Panc1 (cell line): ENCODE measurements at regions not wholly inside any gene's neighbourhood (a gene's known extent, or its start where the extent isn't known, plus 50 kb on each side); places are given as distances from the start of the nearest gene placed in this dataset.

Experiments used
- ATAC-seq: fragments of 200-7000 bp; cut with Tn5 transposase; 2 replicates; pipeline ENCODE4 v1.9.1; 2020; ENCODE audit warnings: mild to moderate bottlenecking, moderate library complexity
- BruUV-seq: library from RNA; stranded (reverse); fragments of 400-500 nt; replicated peaks from 2 replicates; lab custom pipeline; 2021; lab: Mats Ljungman, UMichigan
- CTCF ChIA-PET: fragments of 300-600 bp; sonication (Branson Sonifier 250); formaldehyde crosslinking; loops from one replicate; lab custom pipeline; 2022; ENCODE audit warnings: antibody characterized with exemption; lab: Charles Lee
- POLR2A ChIA-PET: fragments of 300-600 bp; sonication (Branson Sonifier 250); formaldehyde crosslinking; loops from one replicate; lab custom pipeline; 2022; ENCODE audit warnings: antibody characterized with exemption; lab: Charles Lee
- DNase-seq: peaks from one replicate; pipeline ENCODE4 v3.0.0-alpha.2; 2010; ENCODE audit warnings: low read depth, low spot score
- H3K27ac ChIP-seq: 2 replicates; pipeline ENCODE4 v1.5.1; 2011; ENCODE audit warnings: mild to moderate bottlenecking, low read length, inconsistent platforms
- H3K27me3 ChIP-seq: fragments of 200-500 bp; sonication (Bioruptor generic); 2 replicates; pipeline ENCODE4 v1.6.0; 2014; ENCODE audit warnings: low read length, inconsistent platforms; ENCODE audit not compliant: control insufficient read depth, insufficient read depth
- H3K36me3 ChIP-seq: fragments of 200-500 bp; sonication (Bioruptor generic); 2 replicates; pipeline ENCODE4 v1.5.1; 2014; ENCODE audit warnings: inconsistent platforms, mild to moderate bottlenecking, low read length, moderate library complexity; ENCODE audit not compliant: control insufficient read depth, insufficient read depth
- H3K4me1 ChIP-seq: 2 replicates; pipeline ENCODE4 v1.5.1; 2011; ENCODE audit warnings: inconsistent platforms, mild to moderate bottlenecking, low read length, moderate library complexity; ENCODE audit not compliant: control insufficient read depth, insufficient read depth
- H3K4me3 ChIP-seq, 2 experiments: 2 replicates each; pipeline ENCODE4 v1.5.1; 2011 to 2012; ENCODE audit warnings: low read depth in 2 of 2, low read length in 2 of 2, mild to moderate bottlenecking in 2 of 2, inconsistent platforms in 1 of 2, moderate library complexity in 1 of 2
- H3K9me3 ChIP-seq: fragments of 200-500 bp; sonication (Bioruptor generic); 2 replicates; pipeline ENCODE4 v1.5.1; 2014; ENCODE audit warnings: low read depth, mild to moderate bottlenecking, inconsistent platforms, low read length, moderate library complexity; ENCODE audit not compliant: control insufficient read depth, insufficient read depth
- POLR2AphosphoS5 ChIP-seq: IDR thresholded peaks from 2 replicates; pipeline ENCODE4 v1.6.1; 2012; ENCODE audit warnings: mild to moderate bottlenecking, low read depth, low read length, moderate library complexity
- SIN3A ChIP-seq: IDR thresholded peaks from 2 replicates; pipeline ENCODE4 v1.6.1; 2012; ENCODE audit warnings: low read depth, mild to moderate bottlenecking, low read length, moderate library complexity, borderline replicate concordance; ENCODE audit not compliant: insufficient read depth
- TCF7L2 ChIP-seq: IDR thresholded peaks from 2 replicates; pipeline ENCODE4 v1.6.1; 2011; ENCODE audit warnings: mild to moderate bottlenecking, low read depth, low read length, inconsistent platforms
- in situ Hi-C: cut with HindIII; loops from 2 replicates; pipeline ENCODE4 v1.10.0; 2016; ENCODE audit warnings: low sequenced_read_pairs, low pct_unique_long_range_greater_than_20kb
- intact Hi-C: fragments of 100-400 bp; cut with micrococcal nuclease; formaldehyde crosslinking; loops from one replicate; pipeline ENCODE4 v1.10.0; 2022; ENCODE audit not compliant: unreplicated experiment
- TF ChIP-seq, protein P1 (sequence below): fragments of 450-650 bp; IDR thresholded peaks from 2 replicates; pipeline ENCODE4 v1.5.1; 2017; ENCODE audit warnings: mild to moderate bottlenecking
- TF ChIP-seq, protein P2 (sequence below), 2 experiments: IDR thresholded peaks; 2 replicates each; pipeline ENCODE4 v1.6.1; 2011 to 2012; ENCODE audit warnings: low read depth in 2 of 2, control low read depth in 1 of 2, low read length in 1 of 2, mild to moderate bottlenecking in 1 of 2, moderate library complexity in 1 of 2; ENCODE audit not compliant: insufficient read depth in 1 of 2

DNA sequence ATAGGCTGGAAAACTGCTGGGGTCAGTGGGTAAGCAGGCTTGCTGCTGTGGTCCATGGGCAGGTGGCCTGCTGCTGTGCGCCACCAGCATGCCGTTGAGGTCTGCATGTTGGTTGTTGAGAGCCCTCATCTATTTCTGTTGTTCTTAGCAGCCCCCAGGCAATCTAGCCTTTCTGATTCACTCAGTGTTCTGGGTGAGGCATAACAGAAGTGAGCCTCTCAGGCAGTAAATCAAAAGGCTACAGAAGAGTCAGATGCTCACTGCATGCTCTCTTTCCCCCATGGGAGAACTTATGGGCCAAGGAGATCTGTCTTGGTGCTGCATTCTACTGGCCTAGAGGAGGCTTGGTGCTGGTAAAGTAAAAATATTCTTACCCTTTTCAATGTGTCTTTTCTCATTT, 67.8 kb upstream of the ATP10A start:
- DNase-seq = no peak
- Histone ChIP-seq H3K4me3 (no peak overlapping the region), H3K27ac (no peak overlapping the region), H3K36me3 (no peaks in the 10 kb centered on the region), H3K4me1 (no peaks in the 10 kb centered on the region), H3K9me3 (no peaks in the 10 kb centered on the region; the same call in 1 of the 2 replicates), H3K27me3 (no peaks in the 10 kb centered on the region)
- no peak for ATAC-seq
- BruUV-seq = no TSS peak
- intact Hi-C loops = no loop called here
- TF ChIP-seq SIN3A (no peak), TCF7L2 (no peak), POLR2AphosphoS5 (no peak)
- TF ChIP-seq, protein P1, sequence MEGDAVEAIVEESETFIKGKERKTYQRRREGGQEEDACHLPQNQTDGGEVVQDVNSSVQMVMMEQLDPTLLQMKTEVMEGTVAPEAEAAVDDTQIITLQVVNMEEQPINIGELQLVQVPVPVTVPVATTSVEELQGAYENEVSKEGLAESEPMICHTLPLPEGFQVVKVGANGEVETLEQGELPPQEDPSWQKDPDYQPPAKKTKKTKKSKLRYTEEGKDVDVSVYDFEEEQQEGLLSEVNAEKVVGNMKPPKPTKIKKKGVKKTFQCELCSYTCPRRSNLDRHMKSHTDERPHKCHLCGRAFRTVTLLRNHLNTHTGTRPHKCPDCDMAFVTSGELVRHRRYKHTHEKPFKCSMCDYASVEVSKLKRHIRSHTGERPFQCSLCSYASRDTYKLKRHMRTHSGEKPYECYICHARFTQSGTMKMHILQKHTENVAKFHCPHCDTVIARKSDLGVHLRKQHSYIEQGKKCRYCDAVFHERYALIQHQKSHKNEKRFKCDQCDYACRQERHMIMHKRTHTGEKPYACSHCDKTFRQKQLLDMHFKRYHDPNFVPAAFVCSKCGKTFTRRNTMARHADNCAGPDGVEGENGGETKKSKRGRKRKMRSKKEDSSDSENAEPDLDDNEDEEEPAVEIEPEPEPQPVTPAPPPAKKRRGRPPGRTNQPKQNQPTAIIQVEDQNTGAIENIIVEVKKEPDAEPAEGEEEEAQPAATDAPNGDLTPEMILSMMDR = no peak
- TF ChIP-seq, protein P2, sequence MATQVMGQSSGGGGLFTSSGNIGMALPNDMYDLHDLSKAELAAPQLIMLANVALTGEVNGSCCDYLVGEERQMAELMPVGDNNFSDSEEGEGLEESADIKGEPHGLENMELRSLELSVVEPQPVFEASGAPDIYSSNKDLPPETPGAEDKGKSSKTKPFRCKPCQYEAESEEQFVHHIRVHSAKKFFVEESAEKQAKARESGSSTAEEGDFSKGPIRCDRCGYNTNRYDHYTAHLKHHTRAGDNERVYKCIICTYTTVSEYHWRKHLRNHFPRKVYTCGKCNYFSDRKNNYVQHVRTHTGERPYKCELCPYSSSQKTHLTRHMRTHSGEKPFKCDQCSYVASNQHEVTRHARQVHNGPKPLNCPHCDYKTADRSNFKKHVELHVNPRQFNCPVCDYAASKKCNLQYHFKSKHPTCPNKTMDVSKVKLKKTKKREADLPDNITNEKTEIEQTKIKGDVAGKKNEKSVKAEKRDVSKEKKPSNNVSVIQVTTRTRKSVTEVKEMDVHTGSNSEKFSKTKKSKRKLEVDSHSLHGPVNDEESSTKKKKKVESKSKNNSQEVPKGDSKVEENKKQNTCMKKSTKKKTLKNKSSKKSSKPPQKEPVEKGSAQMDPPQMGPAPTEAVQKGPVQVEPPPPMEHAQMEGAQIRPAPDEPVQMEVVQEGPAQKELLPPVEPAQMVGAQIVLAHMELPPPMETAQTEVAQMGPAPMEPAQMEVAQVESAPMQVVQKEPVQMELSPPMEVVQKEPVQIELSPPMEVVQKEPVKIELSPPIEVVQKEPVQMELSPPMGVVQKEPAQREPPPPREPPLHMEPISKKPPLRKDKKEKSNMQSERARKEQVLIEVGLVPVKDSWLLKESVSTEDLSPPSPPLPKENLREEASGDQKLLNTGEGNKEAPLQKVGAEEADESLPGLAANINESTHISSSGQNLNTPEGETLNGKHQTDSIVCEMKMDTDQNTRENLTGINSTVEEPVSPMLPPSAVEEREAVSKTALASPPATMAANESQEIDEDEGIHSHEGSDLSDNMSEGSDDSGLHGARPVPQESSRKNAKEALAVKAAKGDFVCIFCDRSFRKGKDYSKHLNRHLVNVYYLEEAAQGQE (IDR thresholded peaks at IDR 0.05; ENCODE audit: insufficient read depth in 1 of 2, low read depth in 2 of 2, low read length in 1 of 2) = no peak
- CTCF ChIA-PET = no interaction called here
- POLR2A ChIA-PET = no interaction called here
- in situ Hi-C loops = no loop called here
